HG02885 (cell line): ENCODE measurements at regions not wholly inside any gene's neighbourhood (a gene's known extent, or its start where the extent isn't known, plus 50 kb on each side); places are given as distances from the start of the nearest gene placed in this dataset.

Experiments used
- ATAC-seq: cut with Tn5 transposase; IDR thresholded peaks from one replicate; pipeline ENCODE4 v1.9.1; 2021; ENCODE audit warnings: mild to moderate bottlenecking; ENCODE audit not compliant: unreplicated experiment, poor library complexity

DNA sequence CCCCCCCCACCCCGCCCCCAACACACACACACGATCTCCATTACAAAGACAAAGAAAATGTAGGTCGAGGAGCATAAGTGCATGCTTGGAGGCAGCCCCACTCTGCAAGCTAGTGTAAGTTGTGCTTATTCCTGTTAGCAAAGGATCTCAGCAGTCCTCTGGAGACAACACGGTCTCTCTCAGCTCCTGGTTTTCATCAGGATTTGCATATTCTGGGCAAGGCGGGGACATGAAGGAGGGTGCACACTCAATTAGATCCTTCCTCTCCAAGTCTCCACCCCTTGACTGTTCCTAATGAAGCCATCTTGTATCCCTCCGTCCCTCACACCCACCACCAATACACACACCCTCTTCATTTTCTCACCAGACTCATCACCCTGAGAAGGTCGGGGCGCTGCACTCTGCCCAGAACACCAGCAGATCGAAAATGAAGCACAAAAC is 63.8 kb downstream of the MRPL46 start:
- no peak for ATAC-seq

DNA sequence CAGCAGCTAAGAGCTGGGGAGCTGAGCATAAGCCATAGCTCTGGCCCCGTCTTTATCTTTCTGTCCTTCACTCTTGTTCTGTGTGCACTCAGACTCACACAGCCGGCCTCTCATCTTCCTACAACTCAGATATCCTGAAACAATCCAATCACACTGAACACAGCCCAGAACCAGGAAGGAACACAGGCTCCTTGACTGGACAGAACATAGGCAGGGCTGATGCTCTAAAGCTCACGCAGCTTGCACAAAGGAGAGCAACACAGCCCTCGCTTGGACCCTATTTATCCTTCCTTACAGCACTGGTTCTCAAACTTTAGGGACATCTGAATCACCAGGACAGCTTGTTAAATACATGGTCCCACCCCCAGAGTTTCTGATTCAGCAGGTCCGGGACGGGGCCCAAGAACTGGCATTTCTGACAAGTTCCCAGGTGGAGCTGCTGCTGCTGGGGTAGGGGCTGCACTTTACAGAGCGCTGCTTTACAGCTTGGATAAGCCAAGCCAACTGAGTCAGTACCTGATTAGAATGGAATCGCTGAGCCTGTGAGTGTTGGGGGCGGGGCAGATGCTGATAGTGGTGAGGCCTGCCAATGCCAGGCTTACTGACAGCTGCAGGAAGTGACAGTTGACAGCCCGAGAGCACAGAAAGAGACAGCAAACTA is 65.1 kb downstream of the MRPL46 start:
- ATAC-seq, result no peak

DNA sequence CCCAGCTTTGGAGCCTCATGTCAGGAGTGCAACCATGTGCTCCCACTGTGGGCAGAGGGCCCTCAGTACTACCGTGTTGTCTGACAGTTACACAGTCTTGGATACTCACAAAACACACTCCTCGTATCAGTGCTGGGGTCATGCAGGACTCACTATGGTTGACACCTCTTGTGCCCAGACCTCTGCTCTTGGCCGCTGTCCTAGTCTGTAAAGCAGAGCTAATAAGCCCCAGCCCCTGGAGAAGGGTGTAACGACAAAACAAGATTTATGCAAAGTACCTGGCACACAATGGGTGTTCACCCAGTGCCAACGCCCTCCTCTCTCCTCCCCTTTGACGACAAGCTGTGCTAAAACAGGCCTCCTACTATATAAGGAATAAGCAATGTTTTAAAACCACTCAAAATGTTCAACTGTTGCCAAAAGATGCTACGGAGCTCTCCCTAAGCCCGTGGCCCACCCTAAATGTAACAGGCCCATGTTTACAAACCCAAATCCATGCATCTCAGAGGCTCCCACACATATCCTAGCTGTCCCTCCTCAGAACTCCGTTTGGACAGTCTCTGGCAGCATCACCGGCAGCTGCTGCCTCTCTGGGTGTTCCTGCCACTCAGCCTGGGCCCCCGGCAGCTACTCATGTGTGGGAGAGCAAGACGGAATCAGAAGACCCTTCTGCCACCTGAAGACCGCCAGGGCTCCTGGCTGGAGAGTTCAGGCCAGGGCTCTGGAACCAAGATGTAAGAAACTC is 65.8 kb downstream of the MRPL46 start:
- no peak for ATAC-seq

DNA sequence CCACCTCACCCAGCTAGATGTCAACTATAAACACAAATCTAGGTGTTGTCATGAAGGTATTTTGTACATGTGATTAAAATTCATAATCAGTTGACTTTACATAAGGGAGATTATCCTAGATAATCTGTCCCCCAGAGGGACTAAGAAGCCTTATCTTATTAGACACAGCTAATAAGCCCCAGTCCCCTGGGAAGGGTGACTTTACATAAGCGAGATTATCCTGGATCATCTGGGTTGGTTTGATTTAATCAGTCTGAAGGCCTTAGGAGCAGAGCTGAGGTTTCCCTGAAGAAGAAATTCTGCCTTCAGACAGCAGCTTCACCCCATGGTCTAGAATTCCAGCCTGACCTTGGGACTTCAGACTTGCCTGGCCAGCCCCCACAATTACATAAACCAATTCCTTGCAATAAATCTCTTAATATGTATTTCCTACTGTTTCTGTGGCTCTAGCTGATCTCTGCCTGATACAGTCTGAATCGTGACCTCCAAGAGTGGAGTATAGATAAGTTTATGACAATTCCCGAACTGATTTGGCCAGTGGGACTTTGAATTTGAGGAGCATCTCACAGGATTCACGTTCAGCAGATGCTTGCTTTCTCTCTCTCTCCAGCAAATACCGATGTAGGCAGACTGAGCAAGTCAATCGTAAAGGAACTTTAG is 66.5 kb downstream of the MRPL46 start:
- ATAC-seq, result no peak

DNA sequence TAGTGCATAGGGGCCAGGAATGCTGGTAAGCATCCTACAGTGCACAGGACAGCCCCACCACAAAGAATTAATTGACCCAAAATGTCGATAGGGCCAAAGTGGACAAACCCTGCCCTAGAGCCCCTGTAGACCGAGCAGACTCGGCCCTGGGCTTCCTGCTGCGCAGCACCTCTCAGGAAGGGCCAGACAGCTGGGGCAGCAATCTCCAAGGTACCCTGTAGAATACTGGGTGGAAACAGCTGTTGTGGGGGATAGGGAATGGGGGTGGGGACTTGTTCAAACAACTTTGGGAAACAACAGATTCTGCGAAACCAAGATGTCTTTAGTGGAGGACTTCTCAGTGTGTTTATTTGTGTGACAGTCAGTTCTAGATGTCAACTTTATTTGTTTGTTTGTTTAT is 67.1 kb downstream of the MRPL46 start:
- no peak for ATAC-seq

DNA sequence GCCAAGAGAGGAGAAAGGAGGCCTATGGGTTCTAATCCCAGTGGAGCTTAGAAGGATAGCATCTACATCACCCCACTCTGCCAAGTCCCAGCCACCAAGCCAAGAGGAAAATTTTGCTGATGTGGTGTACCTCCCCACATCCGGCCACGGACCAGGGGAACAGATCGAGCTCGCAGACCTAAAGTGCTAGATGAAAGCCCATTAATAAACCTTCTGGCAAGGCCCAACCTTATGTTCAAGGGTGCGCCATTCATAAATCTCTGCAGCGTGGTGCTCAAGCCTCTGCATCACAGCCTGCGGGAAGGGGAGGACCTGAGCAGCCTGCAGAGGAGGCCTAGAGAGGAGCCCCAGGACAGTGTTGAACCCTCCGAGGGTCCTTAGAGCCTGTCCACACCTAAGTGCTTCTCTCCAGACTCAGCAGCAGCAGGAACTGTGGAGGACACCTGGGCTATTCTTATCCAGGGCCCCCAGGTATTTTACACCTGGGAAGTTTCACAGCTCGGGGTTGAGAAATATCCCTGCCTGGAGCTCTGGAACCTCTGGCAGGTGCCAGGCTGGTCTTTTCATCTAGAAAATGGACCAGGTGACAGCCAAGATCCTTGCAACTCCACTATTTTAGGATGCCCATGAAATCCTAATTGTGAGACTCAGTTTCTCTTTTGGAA is 68.0 kb downstream of the MRPL46 start:
- ATAC-seq, result no peak

DNA sequence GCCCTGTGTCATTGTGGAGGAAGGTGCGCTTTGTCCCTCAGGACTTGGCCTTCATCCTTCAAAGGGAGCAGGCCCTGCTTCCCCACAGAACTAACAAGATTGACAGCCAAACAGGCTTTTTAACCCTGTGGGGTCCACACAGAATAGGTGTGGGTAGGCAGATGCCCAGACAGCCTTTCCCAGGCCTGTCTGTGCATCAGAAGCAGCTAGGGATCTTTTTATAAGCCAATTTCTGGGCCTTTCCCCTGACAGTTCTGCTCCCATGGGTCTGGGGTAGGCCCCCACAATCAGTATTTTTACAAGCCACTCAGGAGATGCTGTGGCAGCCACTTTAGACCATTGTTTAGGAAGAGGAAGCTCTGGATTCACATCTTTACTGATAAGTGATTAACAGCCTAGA is 69.2 kb downstream of the MRPL46 start:
- ATAC-seq, result no peak

DNA sequence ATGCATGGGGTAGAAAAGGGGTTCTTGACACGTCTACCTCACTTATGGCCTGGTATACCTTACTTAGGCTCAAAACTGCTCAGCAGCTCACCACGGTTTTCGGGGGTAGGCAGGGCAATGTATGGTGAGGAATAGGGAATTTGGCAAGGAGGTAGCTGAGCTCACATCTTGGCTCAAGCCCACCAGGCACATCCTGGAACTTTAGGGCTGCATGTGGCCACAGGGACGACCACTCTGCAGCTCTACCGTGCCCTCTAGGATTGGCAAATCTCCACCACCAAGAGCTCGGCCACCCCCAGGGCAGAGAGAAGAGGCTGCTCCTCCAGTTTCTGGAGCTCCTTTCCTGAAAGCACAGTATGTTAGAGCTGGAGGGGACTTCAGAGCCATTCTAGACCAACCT is 69.7 kb downstream of the MRPL46 start:
- ATAC-seq, result no peak

DNA sequence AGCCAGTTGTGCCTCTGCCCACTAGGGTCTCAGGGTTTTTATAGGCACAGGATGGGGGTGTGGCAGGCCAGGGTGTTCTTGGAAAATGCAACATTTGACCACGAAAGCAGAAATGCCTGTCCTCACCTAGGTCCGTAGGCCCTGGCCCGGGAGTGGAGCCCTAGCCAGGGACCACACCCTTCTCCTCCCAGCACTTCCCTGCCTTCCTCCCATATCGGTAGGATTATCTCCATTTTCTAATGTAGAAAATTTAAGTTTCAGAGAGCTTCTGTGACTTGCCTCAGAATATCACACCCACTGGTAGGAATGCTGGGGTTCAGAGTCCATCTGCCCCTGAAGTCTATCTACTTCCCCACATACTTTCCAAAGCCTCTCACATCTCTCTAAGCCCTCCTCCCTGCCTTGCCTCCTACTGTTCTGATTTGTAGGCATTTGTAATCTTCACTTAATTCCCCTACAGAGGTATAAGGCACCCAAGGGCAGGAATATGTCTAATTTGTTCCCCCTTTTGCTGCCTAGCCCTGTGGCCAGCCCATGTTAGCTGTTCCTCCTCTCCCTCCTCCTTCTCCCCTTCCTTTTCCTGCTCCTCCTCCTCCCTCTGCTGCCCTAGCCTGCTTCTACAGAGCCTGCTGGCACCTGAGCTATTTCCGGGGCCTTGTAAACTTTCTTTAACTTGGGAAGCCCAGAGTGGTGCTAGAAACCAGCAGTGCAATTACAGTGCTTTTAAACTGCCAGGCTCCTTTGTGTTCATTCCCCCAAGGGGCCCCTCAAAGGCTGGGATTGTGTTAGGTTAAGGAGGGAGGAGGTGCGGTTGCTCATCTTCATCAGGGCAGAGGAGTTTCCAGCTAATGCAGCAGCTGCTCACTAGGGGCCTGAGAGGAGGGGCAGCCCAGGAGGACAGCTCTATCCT is 71.1 kb downstream of the MRPL46 start:
- no peak for ATAC-seq

DNA sequence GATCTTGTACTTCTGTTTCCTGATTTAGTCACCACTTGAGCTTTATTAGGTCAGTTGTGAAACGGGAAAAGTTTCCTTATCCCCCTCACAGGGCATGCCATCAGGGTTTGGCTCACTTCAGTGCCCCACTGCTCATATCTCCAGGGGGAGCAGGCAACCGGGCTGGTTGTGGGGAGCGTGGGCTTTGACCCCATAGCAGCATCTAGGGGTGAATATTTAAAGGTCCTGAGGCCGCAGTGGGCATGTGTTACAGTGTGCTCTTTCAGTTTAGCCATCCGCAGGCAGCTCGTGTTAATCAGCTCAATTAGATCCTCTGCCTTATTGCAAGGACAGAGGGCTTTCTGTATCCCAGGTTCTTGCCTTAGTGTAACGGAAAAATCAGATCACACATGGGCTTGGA is 71.9 kb downstream of the MRPL46 start:
- no peak for ATAC-seq

DNA sequence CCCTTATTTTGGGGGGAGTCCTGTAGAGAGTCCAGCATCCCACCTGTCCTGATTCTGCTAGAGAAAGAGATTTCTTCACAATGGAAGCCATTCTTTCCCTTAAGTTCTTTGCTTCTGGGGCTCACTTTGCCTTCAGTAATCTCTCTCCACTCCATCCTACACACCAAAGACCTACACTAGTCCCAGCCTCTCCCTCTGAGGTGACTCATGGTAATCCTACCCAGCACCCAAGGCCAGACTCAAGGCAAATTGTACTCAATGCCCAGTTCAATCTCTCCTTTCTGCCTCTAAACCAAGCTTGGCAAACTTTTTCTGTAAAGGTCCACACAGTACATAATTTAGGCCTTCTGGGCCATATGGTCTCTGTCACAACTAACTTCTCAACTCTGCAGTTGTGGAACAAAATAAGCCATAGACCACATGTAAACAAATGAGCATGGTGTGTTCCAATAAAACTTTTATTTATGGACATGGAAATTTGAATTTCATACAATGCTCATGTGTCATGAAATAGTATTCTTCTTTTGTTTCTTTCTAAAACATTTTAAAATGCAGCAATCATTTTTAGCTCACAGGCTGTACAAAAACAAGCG is 72.5 kb downstream of the MRPL46 start:
- ATAC-seq, result no peak

DNA sequence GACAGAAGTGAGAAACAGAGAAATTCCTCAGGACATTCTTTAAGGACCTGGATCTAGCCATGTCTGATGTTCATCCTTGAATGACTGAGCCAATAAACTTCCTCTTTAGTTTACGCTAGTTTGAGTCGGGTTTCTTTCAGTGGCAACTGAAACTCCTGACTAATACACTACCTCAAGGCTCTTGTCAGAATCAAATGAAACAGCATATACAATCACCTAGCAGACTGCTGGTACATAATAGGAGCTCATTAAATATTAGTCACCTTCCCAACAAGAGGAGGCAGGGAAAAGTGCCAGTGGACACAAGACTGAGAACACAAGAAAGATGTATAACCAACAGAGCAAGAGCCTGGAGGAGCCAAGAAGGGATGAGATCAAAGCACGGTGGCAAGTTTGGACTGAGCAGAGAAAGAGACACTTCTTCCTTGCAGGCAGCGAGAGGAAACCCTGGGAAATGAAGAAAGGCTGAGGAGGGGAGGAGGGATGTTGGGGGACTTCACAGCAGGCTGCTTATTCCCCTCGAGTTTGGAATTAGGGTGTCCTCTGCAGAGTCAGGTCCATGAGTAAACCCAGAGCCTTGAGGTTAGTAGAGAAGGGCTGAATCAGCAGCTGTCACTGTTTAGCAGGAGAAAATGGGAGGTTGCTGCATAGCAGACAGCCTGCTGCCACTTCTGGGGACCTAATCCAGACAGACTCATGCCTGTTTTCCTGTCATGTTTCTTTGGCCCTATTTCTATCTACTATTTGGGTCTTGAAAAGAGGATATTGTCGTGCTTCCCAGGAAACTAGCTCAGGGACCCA is 73.3 kb downstream of the MRPL46 start:
- ATAC-seq, result no peak

DNA sequence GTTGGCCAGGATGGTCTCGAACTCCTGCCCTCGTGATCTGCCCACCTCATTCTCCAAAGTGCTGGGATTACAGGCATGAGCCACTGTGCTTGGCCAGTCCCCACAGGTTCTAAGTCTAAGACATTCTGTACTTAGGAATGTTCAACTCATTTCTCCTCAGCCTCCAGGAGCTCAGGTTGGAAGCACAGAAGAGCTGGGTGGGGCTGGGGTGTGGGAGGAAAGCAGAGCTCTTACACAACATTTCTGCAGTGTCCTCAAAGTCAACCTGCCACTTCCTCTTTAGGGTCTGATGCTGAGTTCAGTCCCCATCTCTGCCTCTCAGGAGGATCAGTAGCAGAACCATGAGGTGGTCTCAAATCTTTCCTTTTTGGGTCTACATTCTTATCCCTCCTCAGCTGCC is 75.5 kb downstream of the MRPL46 start:
- no peak for ATAC-seq

DNA sequence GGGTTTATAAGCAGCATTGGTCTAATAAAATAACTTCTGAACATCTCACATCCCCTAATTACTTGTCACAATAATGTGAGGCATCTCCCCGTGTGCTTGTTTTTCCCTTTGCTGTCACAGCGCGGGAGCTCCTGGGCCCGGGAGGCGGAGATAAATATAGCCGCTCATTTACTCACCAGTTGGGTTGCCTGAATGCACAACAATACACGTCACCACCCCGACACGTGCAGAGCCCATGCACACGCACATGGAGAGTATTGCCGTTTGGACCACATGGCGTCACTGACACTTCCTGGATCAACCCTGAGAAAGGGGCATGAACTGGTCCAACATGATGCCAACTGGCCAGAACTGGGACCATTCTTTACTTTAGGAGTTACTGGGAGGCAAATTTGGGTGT is 76.2 kb downstream of the MRPL46 start:
- ATAC-seq, result no peak

DNA sequence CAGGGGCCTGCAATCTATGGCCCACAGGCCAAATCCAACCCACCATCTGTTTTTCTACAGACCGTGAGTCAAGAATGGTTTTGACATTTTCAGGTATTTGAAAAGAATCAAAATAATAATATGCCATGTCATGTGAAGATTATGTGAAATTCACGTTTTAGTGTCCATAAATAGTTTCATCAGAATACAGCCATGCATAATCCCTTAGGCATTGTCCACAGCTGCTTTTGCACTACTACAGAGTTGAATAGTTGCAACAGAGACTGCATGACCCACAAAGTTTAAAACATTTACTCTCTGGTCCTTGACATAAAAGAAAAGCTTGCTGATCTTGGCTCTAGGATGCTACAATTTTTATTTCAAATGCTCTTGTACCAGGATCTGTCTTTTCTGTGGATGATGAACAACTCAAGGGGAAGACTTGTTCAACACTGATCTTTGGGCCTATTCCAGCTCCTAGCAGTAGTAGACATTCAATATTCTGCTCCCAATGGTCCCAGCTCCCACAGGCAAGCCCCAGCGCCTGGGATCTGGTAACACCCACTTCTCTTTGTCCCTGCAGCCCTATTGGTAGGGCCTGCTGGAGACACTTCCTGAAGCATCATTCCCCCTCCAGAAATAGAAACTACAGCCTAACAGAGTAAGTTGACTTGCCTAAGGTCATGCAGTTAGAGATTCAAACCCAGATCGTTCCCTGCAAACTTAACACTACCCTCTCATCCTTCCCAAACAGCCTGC is 76.9 kb downstream of the MRPL46 start:
- ATAC-seq, result no peak

DNA sequence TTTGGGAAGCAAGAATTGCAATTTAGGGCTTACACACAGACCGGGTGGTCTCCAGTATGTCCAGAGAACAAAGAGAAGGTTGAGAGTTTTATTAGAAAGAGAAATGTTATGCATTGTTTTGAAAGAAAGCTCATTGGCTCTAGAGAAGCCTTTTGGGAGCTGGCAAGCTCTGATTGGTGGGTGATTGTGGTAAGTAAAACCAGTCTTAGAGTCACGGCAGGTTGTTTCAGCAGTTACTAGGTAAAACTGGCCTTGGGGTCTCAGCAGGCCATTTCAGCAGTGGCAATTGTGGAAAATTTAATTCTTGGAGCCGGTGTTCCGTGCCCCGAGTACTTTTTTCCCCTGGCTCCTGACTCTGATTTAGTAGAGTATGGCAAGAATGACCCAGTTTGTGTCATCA is 78.1 kb downstream of the MRPL46 start:
- no peak for ATAC-seq

DNA sequence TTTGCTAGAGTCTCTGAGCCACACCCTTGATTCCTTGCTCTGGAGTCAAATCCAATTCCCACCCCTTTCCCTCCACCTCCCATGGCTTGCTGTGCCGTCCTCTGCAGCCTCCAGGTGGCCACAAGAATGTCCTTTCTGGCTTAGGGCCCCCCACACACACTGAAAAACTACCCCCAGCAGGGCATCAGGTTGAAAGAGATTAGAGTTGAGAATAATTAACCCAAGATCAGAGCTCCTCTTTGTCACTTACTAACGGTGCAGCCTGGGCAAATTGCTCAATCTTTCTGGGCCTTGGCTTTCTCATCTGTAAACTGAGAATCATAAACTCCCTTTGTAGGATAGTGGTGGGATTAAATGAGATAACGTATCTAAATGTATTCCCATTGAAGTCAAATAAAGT is 78.5 kb downstream of the MRPL46 start:
- ATAC-seq, result no peak

DNA sequence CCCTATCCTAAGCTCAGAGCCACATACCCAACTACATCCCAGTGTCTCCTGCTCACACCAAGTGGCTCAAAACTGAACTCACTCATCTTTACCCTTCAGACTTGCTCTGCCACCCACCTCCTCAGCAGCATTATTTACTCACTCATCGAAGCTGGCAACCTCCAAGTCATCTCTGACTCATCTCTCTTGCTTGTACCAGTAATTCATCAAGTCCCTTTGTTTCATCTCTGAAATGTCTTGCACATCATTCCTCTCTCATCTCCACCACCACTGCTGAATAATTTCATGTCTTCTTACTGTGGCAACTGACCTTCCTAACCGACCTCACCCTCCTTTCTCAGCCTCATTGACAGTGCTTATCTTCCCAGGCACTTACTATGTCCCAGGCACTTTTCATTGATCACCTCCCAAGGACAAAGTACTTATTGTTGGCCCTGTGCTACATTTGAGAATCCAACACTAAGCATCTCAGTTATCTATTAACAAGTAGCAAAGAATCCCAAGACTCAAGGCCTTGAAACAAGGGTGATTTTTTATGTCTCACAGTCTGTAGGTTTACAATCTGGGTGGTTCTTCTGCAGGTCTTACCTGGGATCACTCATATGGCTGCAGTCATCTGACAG is 82.0 kb downstream of the MRPL46 start:
- ATAC-seq, result no peak
